ENCODE measurements at regions not wholly inside any gene's neighbourhood (a gene's known extent, or its start where the extent isn't known, plus 50 kb on each side); places are given as distances from the start of the nearest gene placed in this dataset.
"Not testable (repeated sequence)": the region's sequence is repeated elsewhere in the genome, so short reads cannot be mapped to it uniquely, and the experiment has no call there.

DNA sequence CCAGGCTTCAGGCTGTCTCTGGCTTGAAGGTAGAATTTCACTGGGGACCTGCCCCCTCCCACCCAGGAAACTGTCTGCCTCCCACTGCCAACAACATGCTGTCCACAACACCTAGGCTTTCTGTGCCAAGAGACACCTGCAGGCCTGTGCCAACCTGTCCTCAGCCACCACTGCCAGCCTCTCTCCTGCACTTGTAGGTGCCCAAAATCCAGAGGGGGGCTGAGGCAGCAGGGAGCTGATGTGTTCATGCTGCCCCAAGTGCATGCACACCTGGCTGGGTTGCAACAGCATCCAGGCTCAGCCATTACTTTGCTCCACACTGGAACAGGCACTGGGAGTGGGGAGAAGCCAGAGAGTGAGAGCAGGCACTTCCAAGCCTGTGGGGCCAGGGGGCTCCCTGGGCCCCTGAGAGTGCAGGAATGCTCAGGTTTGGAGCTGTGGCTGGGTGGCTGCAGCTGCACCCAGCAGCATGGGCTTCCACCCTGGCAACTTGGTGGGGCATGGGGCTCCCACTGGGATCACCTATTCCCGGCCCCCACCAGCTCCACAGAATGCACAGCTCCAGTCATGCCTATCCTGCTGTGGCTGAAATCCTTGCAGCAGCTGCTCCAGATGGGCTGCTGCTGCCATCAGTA lies 218.1 kb upstream of the OBI1 start:
- no peak for ATAC-seq
- H3K27ac ChIP-seq = no peak overlapping the region
- no peak overlapping the region for H3K4me3 ChIP-seq
- H3K27me3 ChIP-seq = no peaks in the 10 kb centered on the region
- no CpG with 5 or more reads among the region's 1 CpG for WGBS, 2 donors (ENCODE audit: low coverage in 1 of 2)
- no peaks in the 10 kb centered on the region for H3K4me1 ChIP-seq
- TF ChIP-seq, protein P1, sequence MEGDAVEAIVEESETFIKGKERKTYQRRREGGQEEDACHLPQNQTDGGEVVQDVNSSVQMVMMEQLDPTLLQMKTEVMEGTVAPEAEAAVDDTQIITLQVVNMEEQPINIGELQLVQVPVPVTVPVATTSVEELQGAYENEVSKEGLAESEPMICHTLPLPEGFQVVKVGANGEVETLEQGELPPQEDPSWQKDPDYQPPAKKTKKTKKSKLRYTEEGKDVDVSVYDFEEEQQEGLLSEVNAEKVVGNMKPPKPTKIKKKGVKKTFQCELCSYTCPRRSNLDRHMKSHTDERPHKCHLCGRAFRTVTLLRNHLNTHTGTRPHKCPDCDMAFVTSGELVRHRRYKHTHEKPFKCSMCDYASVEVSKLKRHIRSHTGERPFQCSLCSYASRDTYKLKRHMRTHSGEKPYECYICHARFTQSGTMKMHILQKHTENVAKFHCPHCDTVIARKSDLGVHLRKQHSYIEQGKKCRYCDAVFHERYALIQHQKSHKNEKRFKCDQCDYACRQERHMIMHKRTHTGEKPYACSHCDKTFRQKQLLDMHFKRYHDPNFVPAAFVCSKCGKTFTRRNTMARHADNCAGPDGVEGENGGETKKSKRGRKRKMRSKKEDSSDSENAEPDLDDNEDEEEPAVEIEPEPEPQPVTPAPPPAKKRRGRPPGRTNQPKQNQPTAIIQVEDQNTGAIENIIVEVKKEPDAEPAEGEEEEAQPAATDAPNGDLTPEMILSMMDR (IDR thresholded peaks at IDR 0.05) = no peak
- TF ChIP-seq POLR2A (IDR thresholded peaks at IDR 0.05) (no peak), POLR2AphosphoS5 (IDR thresholded peaks at IDR 0.05) (no peak), EP300 (IDR thresholded peaks at IDR 0.05) (no peak)
- H3K9me3 ChIP-seq = no peaks in the 10 kb centered on the region
- H3K36me3 ChIP-seq = no peaks in the 10 kb centered on the region

DNA sequence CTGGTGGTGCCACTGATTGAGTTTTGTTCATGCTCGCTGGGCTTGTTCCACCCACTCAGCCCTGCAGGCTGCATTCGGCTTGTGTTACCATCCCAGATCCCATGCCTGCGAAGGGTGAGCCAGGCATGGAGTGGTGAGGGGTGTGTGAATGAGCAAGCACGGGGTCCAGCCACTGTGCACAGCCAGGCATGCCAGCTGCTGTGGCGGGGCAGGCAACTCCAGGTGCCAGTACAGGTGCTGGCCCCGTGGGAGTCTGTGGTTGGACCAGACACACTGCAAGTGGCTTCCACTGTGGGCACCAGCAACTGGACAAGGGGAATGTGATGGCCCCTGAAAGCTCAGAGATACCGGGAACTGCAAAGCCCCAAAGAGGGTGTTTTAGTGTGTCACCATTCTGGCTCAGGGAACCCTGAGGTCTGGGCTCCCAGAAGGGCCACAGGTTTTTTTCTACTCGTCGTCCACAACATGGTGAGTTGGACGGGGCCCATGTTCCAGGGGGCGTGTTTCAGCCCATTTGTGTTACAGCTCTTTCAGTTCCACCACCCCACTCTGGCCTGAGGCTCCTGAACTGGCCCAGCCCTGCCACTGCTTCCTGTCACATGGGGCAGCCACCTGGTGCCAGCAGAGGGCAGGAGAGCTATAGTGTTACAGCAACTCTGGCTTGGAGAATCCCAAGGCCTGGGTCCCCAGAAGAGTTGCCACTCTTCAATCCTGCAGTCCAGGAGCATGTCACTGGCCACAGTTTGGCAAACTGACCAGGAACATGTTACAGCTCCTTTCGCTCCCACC lies 217.0 kb upstream of the OBI1 start:
- no peaks in the 10 kb centered on the region for H3K9me3 ChIP-seq
- no peak for ATAC-seq
- TF ChIP-seq, protein P1 (IDR thresholded peaks at IDR 0.05) = no peak
- TF ChIP-seq POLR2AphosphoS5 (IDR thresholded peaks at IDR 0.05) = no peak
- no peak for TF ChIP-seq EP300 (IDR thresholded peaks at IDR 0.05)
- TF ChIP-seq POLR2A (IDR thresholded peaks at IDR 0.05) = no peak
- WGBS, 2 donors (ENCODE audit: low coverage in 1 of 2) = 61 to 91% methylated on average over 4 to 6 of the region's 12 CpGs
- H3K27ac ChIP-seq = no peak overlapping the region
- no peaks in the 10 kb centered on the region for H3K36me3 ChIP-seq
- H3K4me3 ChIP-seq = no peak overlapping the region
- H3K27me3 ChIP-seq = no peaks in the 10 kb centered on the region
- no peaks in the 10 kb centered on the region for H3K4me1 ChIP-seq

DNA sequence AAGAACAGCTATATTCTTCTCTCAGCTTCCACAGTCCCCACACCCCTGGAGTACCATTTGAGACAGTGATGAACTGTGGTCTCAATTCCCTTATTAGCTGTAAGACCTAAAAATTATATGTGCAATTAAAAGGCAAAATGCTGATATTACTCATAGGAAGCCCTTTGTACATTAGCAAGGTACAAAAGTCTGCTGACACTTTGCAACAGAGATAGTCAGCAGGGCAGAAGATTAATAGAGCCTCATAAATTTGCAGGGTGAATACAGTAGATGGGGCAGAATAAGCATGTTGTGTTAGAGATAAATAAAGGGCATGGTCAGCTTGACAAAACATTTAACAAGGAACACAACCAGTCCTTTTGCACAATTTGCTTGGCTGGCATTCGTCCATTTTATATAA lies 210.0 kb upstream of the OBI1 start:
- H3K27ac ChIP-seq = no peak overlapping the region
- WGBS, 2 donors (ENCODE audit: low coverage in 1 of 2) = 50 to 53% methylated on average over 1 of the region's 1 CpG
- TF ChIP-seq, protein P1 (IDR thresholded peaks at IDR 0.05) = no peak
- TF ChIP-seq EP300 (IDR thresholded peaks at IDR 0.05) = no peak
- no peak for TF ChIP-seq POLR2AphosphoS5 (IDR thresholded peaks at IDR 0.05)
- no peak for TF ChIP-seq POLR2A (IDR thresholded peaks at IDR 0.05)
- peaks cover 0 to 3% (median 0%) of the 10 kb centered on the region in 3 donors for H3K9me3 ChIP-seq
- no peaks in the 10 kb centered on the region for H3K27me3 ChIP-seq
- no peak for ATAC-seq
- H3K4me1 ChIP-seq = no peaks in the 10 kb centered on the region
- H3K4me3 ChIP-seq = no peak overlapping the region
- H3K36me3 ChIP-seq = no peaks in the 10 kb centered on the region

DNA sequence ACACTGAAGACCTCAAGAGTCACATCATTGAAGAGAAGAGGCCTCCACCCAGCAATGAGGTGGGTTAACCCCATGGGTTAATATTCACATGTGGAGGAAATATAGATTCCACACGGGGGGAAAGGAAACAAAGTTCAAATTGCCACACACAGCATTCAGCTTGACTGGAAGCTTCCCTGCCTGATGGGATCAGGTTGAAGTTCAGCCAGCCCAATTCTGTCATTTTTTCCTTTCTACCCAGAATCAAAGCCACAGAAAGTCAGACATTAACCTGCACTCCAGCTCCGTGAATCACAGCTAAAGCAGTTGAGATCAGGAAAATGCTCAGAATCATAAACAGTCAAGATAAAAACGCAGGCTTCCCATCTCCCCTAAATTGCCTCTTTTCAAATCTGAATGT lies 208.7 kb upstream of the OBI1 start:
- no peak overlapping the region for H3K4me3 ChIP-seq
- peaks cover 0 to 3% (median 0%) of the 10 kb centered on the region in 3 donors for H3K9me3 ChIP-seq
- ATAC-seq = no peak
- no peaks in the 10 kb centered on the region for H3K36me3 ChIP-seq
- no peaks in the 10 kb centered on the region for H3K27me3 ChIP-seq
- no peak overlapping the region for H3K27ac ChIP-seq
- TF ChIP-seq EP300 (IDR thresholded peaks at IDR 0.05) = no peak
- TF ChIP-seq POLR2A (IDR thresholded peaks at IDR 0.05) = no peak
- no peak for TF ChIP-seq POLR2AphosphoS5 (IDR thresholded peaks at IDR 0.05)
- TF ChIP-seq, protein P1 (IDR thresholded peaks at IDR 0.05) = no peak
- 22 to 63% methylated on average over 3 of the region's 3 CpGs for WGBS, 2 donors (ENCODE audit: low coverage in 1 of 2)
- H3K4me1 ChIP-seq = no peaks in the 10 kb centered on the region

DNA sequence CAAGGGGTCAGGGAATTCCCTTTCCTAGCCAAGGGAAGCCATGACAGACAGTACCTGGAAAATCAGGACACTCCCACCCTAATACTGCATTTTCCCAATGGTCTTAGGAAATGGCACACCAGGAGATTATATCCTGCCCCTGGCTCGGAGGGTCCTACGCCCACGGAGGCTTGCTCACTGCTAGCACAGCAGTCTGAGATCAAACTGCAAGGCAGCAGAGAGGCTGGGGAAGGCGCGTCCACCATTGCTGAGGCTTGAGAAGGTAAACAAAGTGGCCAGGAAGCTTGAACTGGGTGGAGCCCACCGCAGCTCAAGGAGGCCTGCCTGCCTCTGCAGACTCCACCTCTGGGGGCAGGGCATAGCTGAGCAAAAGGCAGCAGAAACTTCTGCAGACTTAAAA lies 207.1 kb upstream of the OBI1 start:
- WGBS, 2 donors (ENCODE audit: low coverage in 1 of 2) = no CpG with 5 or more reads among the region's 6 CpGs
- not testable (repeated sequence) for ATAC-seq, H3K27me3 ChIP-seq, H3K4me3 ChIP-seq, H3K4me1 ChIP-seq, H3K9me3 ChIP-seq, H3K27ac ChIP-seq, H3K36me3 ChIP-seq

Data from gastroesophageal sphincter (tissue), 4 donors.